ENCODE measurements at regions not wholly inside any gene's neighbourhood (a gene's known extent, or its start where the extent isn't known, plus 50 kb on each side); places are given as distances from the start of the nearest gene placed in this dataset.

DNA sequence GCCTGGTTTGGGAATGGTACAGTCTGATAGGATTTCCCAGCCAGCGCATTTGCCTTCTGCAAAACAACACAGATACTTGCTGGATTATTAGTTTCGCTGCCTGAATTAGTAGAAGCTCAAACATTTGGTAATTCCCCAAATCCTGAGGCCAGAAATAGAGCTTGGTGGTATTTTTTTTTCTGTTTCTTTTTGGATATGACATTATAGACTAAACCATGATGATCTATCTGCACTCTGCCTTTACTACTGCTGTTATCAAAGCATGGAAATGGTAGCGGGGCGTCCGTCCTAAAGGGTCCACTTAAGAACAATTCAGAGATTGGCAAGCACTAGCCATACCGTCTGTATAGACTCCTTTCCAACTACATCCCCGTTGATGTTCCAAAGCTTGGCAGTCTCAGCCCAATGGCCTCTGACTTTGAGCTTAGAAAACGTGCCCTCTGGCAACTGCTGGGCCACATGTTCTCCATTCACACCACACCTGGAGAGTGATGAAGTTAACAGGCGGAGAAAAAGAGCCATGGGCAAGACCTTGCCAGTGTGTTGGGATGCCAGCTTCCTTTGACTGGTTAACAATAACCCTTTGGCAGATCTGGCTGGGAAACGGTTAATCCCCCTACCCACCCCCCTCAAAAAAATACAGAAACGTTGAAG lies 241.0 kb upstream of the NR2F2 start:
- no peak for DNase-seq (ENCODE audit: low read depth)

DNA sequence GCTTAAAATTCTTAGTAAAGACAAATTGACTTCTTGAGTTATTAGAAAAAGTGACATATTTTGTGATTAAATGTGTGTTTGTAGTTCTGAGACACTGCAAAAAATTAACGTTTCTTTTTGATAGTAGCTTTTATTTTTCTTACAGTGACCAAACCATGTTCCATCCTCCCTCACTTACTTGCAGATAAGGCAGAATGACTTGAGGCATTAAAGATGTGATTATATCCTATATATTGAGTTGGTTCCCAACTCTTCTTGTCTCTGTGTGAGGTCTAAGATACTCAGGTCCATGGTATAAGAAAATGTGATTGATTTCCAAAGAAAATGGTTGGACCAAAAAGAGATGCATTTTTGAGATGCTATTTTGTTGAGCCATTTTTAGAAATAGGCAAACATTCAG lies 238.3 kb upstream of the NR2F2 start:
- no peak for DNase-seq (ENCODE audit: low read depth)

DNA sequence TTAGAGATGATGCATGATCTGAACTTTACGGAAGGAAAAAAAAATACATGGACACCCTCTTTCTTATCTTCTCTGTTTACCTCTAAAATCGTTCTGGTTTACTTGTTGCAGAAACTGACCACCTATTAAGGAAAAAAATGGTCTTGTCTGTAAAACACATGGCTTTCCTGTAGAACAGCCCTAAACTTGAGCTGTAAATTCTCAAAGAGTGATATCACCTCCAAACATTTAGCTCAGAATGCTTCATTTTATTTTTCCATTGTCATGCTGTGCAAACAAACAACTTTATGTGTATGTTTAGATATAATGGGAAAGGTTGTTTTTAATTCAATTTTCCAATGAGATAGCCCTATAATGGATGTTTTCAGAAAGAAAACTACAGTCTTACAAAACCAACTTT lies 237.4 kb upstream of the NR2F2 start:
- no peak for DNase-seq (ENCODE audit: low read depth)

DNA sequence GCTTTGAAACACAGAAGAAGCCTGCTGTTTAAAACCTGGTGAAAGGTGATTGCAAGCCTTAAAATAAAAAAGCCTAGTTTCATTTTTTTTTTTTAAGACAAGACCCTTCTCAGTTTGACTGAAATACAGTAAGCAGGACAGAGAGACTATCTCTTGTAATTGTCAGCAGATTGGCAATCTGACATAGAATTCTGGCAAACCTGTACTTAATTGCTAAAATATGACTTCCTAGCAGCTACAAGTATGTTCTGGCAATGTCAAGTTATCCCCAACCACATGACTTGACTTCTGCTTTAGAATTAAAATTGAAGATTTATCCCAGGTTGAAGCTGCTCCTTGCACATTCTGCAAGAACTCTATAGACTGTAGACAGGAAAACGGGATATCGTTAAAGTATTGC lies 232.8 kb upstream of the NR2F2 start:
- no peak for DNase-seq (ENCODE audit: low read depth)

DNA sequence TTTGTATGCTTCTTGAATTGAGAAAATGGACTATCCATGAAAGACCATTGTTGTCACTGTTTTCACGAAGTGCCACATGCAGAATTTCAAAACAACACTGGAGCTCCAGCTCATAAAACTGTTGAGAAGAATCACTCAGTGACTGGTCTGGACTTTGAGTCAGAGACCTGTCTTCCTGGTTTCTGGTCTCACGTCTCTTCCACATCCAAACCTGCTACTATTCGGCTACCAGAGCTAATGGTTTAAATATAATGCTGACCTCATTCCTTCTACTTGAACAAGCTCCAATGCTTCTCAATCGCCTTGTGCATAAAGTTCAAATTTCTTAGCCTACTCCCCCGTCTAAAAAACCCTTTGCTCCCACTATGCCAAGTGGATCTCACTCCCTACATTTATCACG lies 227.9 kb upstream of the NR2F2 start:
- no peak for DNase-seq (ENCODE audit: low read depth)

DNA sequence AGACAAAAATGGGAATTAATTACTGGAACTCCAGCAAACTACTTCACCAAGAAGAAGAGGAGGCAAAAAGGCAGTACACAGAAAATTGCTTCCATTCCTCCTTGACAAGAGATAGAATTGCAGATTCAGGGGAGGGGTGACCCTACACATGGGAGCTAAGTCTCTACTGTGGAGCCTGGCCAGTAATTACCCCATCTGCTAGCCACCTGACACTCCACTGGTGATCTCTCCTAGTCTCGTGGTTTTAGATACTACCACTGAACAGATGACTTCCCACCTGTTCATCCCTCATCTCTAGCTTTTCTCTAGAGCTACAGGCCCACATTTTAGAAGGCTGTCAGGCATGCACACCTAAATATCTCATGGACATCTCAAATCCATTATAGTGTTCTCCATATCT lies 224.3 kb upstream of the NR2F2 start:
- no peak for DNase-seq (ENCODE audit: low read depth)

DNA sequence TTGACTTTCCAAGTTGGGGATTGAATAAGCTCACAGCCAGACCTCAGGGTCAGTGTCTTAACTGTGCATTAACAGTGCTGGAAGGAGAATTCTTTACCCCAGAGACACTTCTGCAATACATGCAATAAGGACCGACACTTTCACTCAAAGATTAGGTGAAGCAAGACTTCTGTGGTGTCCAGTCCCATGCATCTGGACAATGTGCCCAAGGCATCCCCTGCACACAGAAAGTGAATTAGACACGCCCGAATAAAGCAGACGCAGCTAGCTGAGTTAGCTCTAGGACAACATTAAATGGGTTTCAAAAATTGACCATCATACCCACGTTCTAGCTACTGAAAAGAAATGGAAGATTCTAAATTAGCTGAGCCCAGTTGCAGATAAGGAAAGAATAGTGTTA lies 223.9 kb upstream of the NR2F2 start:
- no peak for DNase-seq (ENCODE audit: low read depth)

DNA sequence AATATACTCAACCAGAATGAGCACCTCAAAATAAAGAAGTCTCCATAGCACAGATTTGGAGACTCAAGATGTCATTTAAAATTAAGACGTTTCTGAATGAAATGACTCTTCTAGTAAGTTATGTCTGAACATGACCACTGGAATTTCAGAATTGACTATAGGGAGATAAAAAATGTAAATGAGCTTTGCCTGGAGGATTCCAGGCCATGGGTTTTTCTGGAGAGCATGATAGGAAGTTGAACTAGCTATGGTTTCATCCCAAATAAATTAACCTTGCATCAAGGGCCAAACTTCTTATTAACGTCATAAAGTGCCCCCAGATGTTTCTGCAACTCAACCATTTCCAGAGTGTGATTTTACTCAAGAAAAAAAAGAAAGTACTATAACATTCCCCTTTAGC lies 222.6 kb upstream of the NR2F2 start:
- DNase-seq (ENCODE audit: low read depth): no peak

DNA sequence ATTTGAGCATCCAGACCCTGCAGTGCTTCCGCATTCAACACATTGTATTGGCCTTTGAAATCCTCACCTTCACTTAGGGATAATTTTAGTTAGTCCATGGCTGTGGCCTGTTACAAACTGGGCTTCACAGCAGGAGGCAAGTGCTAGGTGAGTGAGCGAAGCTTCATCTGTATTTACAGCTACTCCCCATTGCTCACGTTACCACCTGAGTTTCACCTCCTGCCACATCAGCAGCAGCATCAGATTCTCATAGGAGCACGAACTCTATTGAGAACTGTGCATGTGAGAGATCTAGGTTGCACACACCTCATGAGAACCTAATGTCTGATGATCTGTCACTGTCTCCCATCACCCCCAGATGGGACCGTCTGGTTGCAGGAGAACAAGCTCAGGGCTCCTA lies 222.1 kb upstream of the NR2F2 start:
- no peak for DNase-seq (ENCODE audit: low read depth)

DNA sequence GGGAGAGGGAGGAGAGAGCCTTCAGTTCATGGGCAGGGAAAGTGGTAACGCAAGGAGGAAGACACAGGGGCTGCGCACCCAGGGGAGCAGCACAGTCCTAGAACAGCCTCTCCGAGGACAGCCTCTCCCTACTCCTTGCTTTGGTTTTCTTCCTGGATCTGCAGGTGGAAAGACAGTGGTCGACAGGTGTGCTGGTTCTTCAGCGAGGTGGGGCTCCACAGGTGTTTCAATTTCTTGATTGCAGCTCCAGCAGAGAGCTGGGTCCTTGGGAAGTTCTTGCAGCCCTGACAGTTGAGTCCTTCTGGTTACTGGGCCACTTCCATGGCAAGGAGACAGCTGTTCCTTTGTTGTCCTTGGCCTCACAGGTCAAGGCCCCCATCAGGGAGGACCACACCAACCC lies 220.7 kb upstream of the NR2F2 start:
- no peak for DNase-seq (ENCODE audit: low read depth)

DNA sequence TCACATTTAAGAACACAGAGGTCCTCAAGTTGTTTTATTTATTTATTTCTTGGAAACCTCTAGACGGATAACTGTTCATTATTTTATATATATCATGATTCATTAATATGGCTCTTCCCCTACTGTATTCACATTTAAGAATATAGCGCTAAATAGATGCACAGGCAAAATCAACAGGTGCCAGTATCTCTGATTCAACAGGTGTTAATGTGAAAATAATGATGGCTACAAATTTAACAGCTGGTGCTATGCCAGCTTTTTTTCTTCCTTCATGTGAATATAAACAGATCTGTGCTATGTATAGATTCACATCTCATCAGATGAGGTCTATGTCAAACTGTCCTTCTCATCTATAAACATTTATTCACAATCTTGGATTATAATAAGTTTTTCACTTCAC lies 218.5 kb upstream of the NR2F2 start:
- DNase-seq (ENCODE audit: low read depth): no peak

DNA sequence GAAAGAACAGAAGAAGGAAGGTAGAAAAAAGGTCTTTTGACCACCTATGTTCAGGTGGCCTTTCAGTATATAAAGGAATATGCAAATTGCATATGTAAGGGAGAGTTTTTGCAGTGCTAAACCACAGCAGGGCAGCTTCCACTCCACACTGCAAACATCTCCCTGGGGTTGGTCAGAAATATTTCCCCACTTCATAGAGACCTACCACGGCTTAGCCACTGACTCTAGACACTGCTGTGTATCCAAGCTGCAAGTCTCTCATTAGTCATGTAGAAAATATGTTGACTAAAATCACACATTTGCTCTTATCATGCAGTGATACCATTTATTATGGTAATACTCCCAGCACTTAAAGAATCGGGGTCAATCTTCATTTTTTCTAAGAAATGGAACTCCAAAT lies 214.9 kb upstream of the NR2F2 start:
- DNase-seq (ENCODE audit: low read depth): no peak

DNA sequence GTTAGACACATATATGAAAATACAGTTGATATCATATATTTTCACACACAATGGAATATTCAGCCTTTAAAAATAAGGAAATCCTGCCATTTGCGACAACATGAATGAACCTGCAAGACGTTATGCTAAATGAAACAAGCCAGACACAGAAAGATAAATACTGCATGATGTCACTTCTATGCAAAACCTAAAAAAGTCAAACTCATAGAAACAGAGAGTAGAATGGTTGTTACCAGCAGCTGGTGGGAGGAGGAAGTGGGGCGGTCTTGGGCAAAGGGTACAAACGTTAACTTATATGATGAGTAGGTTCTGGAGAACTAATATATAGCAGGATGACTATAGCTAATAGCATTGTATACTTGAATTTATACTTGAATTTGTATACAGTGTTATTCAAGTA lies 213.2 kb upstream of the NR2F2 start:
- no peak for DNase-seq (ENCODE audit: low read depth)

DNA sequence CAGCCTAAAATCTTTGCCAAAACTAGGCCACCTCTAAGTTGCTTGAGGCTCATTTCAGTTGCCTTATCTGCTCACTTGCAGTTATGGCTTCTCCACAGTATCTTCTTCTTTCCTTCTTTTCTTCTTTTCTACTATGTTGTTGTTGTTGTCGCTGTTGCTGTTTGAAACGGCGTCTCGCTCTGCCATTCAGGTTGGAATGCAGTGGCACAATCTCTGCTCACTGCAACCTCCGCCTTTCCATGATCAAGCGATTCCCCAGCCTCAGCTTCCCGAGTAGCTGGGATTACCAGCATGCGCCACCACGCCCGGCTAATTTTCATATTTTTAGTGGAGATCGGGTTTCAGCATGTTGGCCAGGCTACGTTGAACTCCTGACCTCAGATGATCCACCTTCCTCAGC lies 210.8 kb upstream of the NR2F2 start:
- no peak for DNase-seq (ENCODE audit: low read depth)

DNA sequence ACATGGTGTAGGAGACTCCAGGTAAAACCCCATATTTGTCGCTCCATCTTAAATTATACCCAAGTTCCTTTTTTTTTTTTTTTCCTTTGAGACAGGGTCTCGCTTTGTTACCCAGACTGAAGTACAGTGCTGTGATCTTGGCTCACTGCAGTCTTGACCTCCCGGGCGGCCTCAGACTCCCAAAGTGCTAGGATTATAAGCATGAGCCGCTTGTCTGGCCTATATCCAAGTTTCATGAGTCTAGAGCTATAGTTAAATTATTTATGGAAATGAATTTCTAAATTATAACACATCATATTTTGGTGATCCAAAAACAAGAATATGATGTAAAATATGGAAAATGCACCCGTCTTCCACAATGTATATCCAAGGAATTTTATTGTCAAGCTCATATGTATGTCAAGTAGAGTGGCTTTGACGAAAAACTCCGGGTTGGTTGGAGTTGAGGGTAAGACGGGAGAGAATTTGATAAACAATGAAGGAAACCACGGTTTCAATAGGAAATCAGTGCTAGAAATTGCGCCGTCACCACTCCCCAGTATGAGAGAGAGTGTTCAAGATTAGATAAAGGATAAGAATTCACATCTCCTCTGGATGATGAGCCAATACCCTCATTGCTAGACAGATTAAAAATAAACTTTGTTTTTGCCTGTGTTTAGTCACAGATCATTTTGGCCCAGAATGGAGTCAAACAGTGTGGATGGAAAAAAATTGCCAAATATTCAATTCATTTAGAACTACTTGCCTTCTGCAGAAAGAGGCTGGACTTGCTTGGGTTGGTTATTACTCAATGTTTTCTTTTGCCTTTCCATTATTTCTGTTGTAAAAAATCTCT lies 209.2 kb upstream of the NR2F2 start:
- DNase-seq (ENCODE audit: low read depth): no peak

DNA sequence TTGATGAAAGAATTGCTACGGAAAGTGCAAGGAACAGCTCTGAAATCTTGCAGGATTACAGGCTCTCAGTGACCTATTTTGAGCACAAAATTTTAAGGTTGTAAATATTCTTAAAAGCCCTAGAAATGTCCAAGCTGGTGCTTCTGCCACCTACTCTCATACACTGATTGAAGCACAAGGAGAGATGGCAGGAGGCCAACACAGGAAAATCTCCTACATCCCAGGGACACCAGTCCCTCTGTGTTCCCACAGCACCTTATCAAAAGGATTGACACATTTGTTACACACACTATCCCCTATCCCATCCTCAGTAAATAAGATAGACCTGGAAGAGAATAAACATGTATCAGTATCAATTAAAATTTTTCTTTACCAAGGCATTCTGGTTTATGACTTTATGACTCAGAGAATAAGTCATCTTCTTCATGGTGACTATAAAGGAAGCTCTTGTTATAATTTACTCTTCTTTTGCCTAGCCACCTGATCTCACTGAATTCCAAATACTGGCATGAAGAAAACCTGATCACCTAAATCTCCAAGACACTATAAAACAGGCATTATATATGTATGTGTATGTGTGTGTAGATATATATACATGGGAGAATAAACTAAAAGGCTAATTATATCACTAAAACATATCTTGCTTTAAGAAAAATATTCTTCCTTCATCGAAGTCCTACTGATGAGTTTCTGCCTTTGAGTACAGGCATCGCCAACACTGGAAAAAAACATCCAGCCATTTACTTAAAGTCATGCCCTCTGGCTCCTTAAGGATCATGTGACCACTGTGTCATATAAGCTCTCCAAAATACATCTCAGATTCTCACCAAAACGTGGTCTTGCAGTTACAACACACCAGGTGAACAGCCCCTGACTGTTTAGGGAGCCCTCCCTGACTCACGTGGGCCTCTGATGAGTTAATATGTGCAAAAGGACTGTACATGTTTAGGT lies 208.1 kb upstream of the NR2F2 start:
- no peak for DNase-seq (ENCODE audit: low read depth)

DNA sequence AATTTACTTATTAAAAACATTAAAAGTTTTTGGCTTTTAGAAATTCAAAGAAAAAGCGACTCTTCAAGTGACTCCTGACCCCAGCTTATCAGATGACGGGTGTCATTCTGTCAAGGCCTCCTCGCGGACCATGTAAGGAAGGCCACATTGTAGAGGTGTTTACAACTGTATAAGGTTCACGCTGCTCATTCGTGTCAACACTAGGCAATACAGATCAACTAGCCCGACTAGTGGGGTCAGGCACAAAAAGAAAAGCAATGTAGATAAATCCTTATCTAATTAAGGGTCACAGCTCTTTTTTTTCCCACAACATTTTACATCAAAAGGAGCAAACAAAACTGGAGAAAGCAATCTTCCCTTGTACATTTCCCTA lies 207.5 kb upstream of the NR2F2 start:
- no peak for DNase-seq (ENCODE audit: low read depth)

DNA sequence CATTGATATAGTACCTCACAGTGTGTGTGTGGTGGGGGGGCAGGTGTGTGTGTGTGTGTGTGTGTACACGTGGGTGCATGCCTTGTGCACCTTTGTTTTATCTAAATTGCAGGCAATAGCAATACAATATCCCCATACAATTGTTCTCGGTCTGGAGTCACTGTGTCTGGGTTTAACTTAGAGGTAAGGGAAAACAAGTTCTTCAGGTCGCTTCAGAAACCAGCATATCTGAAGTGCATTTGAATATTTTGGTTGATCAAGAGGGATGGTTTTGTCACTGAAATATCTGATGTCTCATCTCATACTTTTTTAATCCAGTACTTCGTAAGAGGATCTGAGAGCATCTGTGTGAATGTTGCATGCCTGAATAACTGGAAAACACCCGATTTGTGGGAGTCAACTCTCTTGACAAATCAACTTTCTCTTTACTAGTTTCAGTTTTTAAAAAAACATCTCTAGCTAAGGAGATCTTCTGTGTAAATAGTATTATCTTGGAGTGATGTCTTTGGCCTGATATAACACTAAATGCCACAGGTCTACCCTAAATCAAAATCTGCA lies 206.8 kb upstream of the NR2F2 start:
- DNase-seq (ENCODE audit: low read depth): no peak

DNA sequence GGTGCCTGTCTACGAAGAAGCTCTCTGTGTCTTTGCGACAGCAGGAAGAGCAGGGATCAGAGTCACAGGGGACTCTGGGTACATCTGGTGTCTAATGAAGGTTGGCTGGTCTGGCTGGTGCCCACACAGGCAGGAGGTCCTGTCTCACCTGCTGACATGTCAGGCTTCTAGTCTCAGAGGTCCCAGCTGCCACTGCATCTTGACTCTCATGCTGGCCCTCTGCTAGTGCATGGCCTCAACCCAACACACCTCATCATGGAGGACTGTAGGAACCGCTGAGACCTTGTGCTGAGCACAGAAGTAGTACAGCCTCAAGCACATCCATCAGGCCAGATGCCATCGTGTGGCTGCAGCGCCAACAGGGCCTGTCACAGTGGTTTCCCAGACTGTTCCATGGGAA lies 206.1 kb upstream of the NR2F2 start:
- no peak for DNase-seq (ENCODE audit: low read depth)

DNA sequence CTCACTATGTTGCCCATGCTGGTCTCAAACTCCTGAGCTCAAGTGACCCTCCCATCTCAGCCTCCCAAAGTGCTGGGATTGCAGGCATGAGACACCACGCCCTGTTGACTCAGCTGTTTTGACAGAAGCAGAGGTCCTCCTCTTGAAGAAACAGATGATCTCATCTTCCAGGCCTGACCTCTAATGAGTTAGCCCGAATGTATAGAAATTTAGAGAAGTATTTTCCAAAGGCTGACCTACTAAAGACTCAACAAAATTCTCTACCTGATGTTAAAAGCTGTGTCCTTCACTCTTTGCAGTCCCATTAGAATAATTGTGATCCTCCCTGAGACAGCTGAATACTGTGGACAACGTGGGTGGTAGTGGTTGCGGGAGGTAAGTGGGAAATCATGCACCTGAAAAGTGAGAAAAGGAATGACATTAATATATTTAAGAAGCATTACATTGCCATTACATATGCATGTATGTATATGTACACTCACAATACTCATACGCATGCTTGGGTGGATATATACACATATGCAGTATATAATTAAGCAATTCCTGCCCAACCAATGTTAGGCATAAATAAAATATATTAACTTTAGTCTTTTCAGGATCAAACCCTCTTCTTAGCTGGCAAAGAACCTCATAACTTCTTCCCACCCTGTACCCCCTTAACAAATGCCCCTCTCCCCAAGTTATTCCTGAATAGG lies 204.6 kb upstream of the NR2F2 start:
- no peak for DNase-seq (ENCODE audit: low read depth)

DNA sequence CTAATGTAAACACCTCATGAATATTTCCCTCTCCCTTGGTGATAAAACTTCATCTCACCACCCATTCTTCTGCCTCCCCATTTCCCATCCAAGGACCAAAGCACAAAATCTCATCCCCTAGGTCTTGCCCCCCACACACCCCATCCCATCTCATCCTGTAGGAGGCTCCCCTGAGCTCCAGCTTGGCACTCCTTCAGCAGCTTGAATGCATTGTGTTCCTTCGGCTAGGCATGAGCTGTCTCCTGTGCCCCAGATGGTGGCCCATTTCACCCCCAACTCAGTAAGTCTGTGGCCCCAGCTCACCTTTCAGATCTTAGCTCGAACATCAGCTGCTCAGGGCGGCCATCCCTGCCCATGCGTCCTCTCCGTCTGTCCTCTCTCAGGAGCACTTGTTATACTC lies 203.6 kb upstream of the NR2F2 start:
- DNase-seq (ENCODE audit: low read depth): no peak

DNA sequence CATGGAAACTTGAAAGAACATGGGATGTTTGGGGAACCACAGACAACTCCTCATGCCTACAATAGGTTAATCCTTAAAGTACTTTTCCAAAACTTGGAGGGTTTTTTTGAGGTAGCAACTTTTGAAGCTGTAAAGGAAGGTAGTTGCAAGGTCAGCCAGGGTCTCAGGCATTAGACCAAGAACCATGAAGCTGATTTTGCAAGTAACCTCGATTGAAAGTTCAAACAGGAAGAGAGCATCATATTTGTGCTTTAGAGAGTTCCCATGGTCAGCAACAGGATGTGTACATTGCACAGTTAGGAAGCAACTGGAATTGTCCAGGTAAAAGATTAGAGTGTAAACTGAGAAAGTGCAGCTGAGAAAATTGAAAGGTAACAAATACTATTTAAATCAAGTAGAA lies 199.8 kb upstream of the NR2F2 start:
- DNase-seq (ENCODE audit: low read depth): no peak
